SH-SY5Y (cell line): ENCODE measurements at regions not wholly inside any gene's neighbourhood (a gene's known extent, or its start where the extent isn't known, plus 50 kb on each side); places are given as distances from the start of the nearest gene placed in this dataset.

ENCODE experiments used
- GATA2 ChIP-seq: IDR thresholded peaks from 2 replicates; pipeline ENCODE4 v1.6.1; 2011; ENCODE audit warnings: mild to moderate bottlenecking, low read depth, low read length
- GATA3 ChIP-seq: IDR thresholded peaks from 2 replicates; pipeline ENCODE4 v1.6.1; 2011; ENCODE audit warnings: low read depth, mild to moderate bottlenecking, low read length, moderate library complexity

- no peak for TF ChIP-seq GATA2
- TF ChIP-seq GATA3 = no peak
These were observed 213.7 kb upstream of the TMPRSS15 start for GRCh38 chr21:18617291-18617690.
